Esophagus squamous epithelium (tissue), 4 donors: ENCODE measurements at regions not wholly inside any gene's neighbourhood (a gene's known extent, or its start where the extent isn't known, plus 50 kb on each side); places are given as distances from the start of the nearest gene placed in this dataset.

ENCODE experiments used
- POLR2A ChIP-seq, 4 donors: fragments of 450-650 bp; IDR thresholded peaks; one replicate each; pipeline ENCODE4 v1.6.1; 2017; ENCODE audit warnings: antibody characterized with exemption in 4 of 4, mild to moderate bottlenecking in 4 of 4, moderate library complexity in 3 of 4
- TF ChIP-seq, protein P1 (sequence below), 6 experiments: fragments of 450-650 bp in 4 of 6; fragments of 200-600 bp in 2 of 6; sonication (generic) in 2 of 6; IDR thresholded peaks; one replicate each; pipeline ENCODE4 v1.5.1; 2016 to 2019; ENCODE audit warnings: antibody characterized with exemption in 6 of 6, mild to moderate bottlenecking in 4 of 6, moderate library complexity in 4 of 6

DNA sequence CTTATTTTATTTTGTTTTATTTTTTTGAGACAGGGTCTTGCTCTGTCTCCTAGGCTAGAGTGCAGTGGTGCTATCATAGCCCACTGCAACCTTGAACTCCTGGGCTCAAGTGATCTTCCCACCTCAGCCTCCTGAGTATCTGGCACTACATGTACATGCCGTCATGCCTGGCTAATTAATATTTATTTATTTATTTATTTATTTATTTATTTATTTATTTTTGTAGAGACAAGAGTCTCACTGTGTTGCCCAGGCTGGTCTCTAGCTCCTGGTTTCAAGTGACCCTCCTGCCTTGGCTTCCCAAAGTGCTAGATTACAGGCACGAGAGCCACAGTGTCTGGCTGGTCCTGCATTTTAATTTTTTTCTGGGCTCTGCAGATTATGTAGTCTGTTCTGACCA is 84.9 kb upstream of the BCOR start:
- no peak for TF ChIP-seq POLR2A (IDR thresholded peaks at IDR 0.05)
- TF ChIP-seq, protein P1, sequence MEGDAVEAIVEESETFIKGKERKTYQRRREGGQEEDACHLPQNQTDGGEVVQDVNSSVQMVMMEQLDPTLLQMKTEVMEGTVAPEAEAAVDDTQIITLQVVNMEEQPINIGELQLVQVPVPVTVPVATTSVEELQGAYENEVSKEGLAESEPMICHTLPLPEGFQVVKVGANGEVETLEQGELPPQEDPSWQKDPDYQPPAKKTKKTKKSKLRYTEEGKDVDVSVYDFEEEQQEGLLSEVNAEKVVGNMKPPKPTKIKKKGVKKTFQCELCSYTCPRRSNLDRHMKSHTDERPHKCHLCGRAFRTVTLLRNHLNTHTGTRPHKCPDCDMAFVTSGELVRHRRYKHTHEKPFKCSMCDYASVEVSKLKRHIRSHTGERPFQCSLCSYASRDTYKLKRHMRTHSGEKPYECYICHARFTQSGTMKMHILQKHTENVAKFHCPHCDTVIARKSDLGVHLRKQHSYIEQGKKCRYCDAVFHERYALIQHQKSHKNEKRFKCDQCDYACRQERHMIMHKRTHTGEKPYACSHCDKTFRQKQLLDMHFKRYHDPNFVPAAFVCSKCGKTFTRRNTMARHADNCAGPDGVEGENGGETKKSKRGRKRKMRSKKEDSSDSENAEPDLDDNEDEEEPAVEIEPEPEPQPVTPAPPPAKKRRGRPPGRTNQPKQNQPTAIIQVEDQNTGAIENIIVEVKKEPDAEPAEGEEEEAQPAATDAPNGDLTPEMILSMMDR (IDR thresholded peaks at IDR 0.05) = no peak
